ENCODE measurements at regions not wholly inside any gene's neighbourhood (a gene's known extent, or its start where the extent isn't known, plus 50 kb on each side); places are given as distances from the start of the nearest gene placed in this dataset.

DNA sequence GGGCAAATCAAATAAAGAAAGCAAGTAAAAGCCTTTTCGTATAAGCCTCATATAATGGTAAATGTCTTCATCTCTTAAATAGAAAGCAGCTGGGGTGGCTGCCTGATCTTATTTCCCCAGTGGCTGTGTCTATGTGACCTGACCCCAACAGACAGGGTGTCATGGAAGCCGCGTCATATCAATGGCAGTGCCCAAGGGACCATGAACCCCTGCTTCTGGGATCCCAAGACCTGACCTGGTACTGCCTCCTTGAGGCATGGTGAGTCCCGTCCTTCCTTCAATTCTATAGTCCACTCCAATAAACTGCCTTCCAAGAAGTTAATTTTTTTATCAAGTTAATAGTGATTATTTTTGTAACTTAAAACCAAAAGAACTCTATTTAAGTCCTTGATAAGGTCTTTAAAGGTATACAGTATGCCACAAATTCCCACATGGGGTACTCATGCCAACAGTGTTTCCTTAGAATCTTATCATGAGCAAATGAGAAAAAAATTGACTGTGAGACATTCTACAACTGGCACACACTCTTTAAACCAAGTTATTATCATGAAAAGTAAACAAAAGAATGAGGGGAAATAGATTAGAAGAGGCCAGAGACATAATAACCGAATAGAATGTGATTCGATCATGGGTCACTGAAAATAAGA lies 104.6 kb downstream of the ADSS2 start:
- TF ChIP-seq POLR2A (IDR thresholded peaks at IDR 0.05; ENCODE audit: low read length) (no peak), GATA1 (IDR thresholded peaks at IDR 0.05; ENCODE audit: low read depth, low read length) (no peak)

Data from erythroblast (primary cell).